Globus pallidus (tissue), 1 donor: ENCODE measurements at regions not wholly inside any gene's neighbourhood (a gene's known extent, or its start where the extent isn't known, plus 50 kb on each side); places are given as distances from the start of the nearest gene placed in this dataset.
A peak's percentile ranks its signal among the peaks of the same experiment; 100 is the strongest.

Source experiments
- DNase-seq: peaks from one replicate; pipeline ENCODE4 v3.0.0-alpha.2; 2015; ENCODE audit warnings: low spot score

GRCh38 chr1:87224201-87224600, 104.5 kb upstream of the LMO4 start:
- DNase-seq, result no peak

GRCh38 chr1:87225171-87225570, 103.5 kb upstream of the LMO4 start:
- DNase-seq, result no peak

GRCh38 chr1:87226341-87226760, 102.3 kb upstream of the LMO4 start:
- DNase-seq, result peak; percentile 12

GRCh38 chr1:87227651-87228050, 101.0 kb upstream of the LMO4 start:
- no peak for DNase-seq

- DNase-seq, result no peak
Observed at GRCh38 chr1:87230501-87230900, 98.2 kb upstream of the LMO4 start.

GRCh38 chr1:87231703-87232367, 96.8 kb upstream of the LMO4 start:
- DNase-seq, result no peak

GRCh38 chr1:87236585-87236984, 92.1 kb upstream of the LMO4 start:
- no peak for DNase-seq

GRCh38 chr1:87239997-87240605, 88.6 kb upstream of the LMO4 start:
- DNase-seq, result no peak

- peak; percentile 51 for DNase-seq
Observed at GRCh38 chr1:87240661-87241285, 87.9 kb upstream of the LMO4 start.

GRCh38 chr1:87242445-87243185, 86.1 kb upstream of the LMO4 start:
- no peak for DNase-seq

GRCh38 chr1:87243573-87243972, 85.1 kb upstream of the LMO4 start:
- DNase-seq, result no peak

GRCh38 chr1:87246436-87246835, 82.2 kb upstream of the LMO4 start:
- DNase-seq, result no peak

GRCh38 chr1:87249803-87250202, 78.9 kb upstream of the LMO4 start:
- DNase-seq, result no peak

GRCh38 chr1:87250336-87250735, 78.3 kb upstream of the LMO4 start:
- DNase-seq, result no peak

GRCh38 chr1:87252406-87252805, 76.3 kb upstream of the LMO4 start:
- no peak for DNase-seq

- no peak for DNase-seq
Observed at GRCh38 chr1:87262688-87263087, 66.0 kb upstream of the LMO4 start.

- DNase-seq, result no peak
Observed at GRCh38 chr1:87263281-87263680, 65.4 kb upstream of the LMO4 start.

GRCh38 chr1:87263785-87264184, 64.9 kb upstream of the LMO4 start:
- DNase-seq, result no peak

- DNase-seq, result no peak
Observed at GRCh38 chr1:87264976-87265375, 63.7 kb upstream of the LMO4 start.

GRCh38 chr1:87265786-87266185, 62.9 kb upstream of the LMO4 start:
- no peak for DNase-seq

- no peak for DNase-seq
Observed at GRCh38 chr1:87268111-87268510, 60.6 kb upstream of the LMO4 start.

- DNase-seq, result no peak
Observed at GRCh38 chr1:87269921-87270320, 58.8 kb upstream of the LMO4 start.

- DNase-seq, result no peak
Observed at GRCh38 chr1:87273291-87273690, 55.4 kb upstream of the LMO4 start.
